ENCODE measurements at regions not wholly inside any gene's neighbourhood (a gene's known extent, or its start where the extent isn't known, plus 50 kb on each side); places are given as distances from the start of the nearest gene placed in this dataset.

- TF ChIP-seq ZNF407 (CRISPR knock-in tag; IDR thresholded peaks at IDR 0.05; ENCODE audit: not compliant biosample characterization): no peak
- no peak for TF ChIP-seq CEBPZ (IDR thresholded peaks at IDR 0.05; ENCODE audit: low read length)
- TF ChIP-seq KLF13 (CRISPR knock-in tag; IDR thresholded peaks at IDR 0.05): no peak
- TF ChIP-seq HNRNPL (IDR thresholded peaks at IDR 0.05; ENCODE audit: low read depth, low read length): no peak
- no peak for TF ChIP-seq FIP1L1 (IDR thresholded peaks at IDR 0.05; ENCODE audit: borderline replicate concordance, insufficient read depth, low read depth, low read length)
- no peak for TF ChIP-seq ZFP37 (CRISPR knock-in tag; IDR thresholded peaks at IDR 0.05; ENCODE audit: borderline replicate concordance)
Measured at GRCh38 chr2:22290302-22290701, 1094.7 kb upstream of the KLHL29 start (continued).

Data from HepG2 (cell line).